ENCODE measurements at regions not wholly inside any gene's neighbourhood (a gene's known extent, or its start where the extent isn't known, plus 50 kb on each side); places are given as distances from the start of the nearest gene placed in this dataset.

- no peak for TF ChIP-seq POLR2A (IDR thresholded peaks at IDR 0.05; ENCODE audit: low read depth, low read length)
- TF ChIP-seq FOS (IDR thresholded peaks at IDR 0.05; ENCODE audit: borderline replicate concordance, insufficient read depth, low read length): no peak
- TF ChIP-seq MYC (IDR thresholded peaks at IDR 0.05; ENCODE audit: low read depth, low read length): no peak
- no peak for TF ChIP-seq JUN (IDR thresholded peaks at IDR 0.05; ENCODE audit: borderline replicate concordance, insufficient read depth, insufficient read length, low read depth)
- TF ChIP-seq, protein P1, sequence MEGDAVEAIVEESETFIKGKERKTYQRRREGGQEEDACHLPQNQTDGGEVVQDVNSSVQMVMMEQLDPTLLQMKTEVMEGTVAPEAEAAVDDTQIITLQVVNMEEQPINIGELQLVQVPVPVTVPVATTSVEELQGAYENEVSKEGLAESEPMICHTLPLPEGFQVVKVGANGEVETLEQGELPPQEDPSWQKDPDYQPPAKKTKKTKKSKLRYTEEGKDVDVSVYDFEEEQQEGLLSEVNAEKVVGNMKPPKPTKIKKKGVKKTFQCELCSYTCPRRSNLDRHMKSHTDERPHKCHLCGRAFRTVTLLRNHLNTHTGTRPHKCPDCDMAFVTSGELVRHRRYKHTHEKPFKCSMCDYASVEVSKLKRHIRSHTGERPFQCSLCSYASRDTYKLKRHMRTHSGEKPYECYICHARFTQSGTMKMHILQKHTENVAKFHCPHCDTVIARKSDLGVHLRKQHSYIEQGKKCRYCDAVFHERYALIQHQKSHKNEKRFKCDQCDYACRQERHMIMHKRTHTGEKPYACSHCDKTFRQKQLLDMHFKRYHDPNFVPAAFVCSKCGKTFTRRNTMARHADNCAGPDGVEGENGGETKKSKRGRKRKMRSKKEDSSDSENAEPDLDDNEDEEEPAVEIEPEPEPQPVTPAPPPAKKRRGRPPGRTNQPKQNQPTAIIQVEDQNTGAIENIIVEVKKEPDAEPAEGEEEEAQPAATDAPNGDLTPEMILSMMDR (IDR thresholded peaks at IDR 0.05; ENCODE audit: extremely low read depth in 1 of 2, insufficient read depth in 1 of 2, low read depth in 1 of 2, low read length in 2 of 2): no peak
- no peak for TF ChIP-seq EZH2 (IDR thresholded peaks at IDR 0.05; ENCODE audit: borderline replicate concordance, low read depth, low read length, severe bottlenecking)
Measured at GRCh38 chr21:25424634-25425033, 182.6 kb downstream of the MRPL39 start.

All from endothelial cell of umbilical vein (primary cell).